K562 (cell line): ENCODE measurements at regions not wholly inside any gene's neighbourhood (a gene's known extent, or its start where the extent isn't known, plus 50 kb on each side); places are given as distances from the start of the nearest gene placed in this dataset.

ENCODE experiments used
- ATAC-seq: fragments of 200-7000 bp; cut with Tn5 transposase; 3 replicates; pipeline ENCODE4 v1.9.1; 2020; ENCODE audit warnings: moderate library complexity
- BruUV-seq: library from RNA; stranded (reverse); fragments of 400-500 nt; replicated peaks from 2 replicates; lab custom pipeline; 2021; lab: Mats Ljungman, UMichigan
- CTCF ChIA-PET: fragments of 300-600 bp; formaldehyde crosslinking; extraction: SDS; loops from one replicate; lab custom pipeline; 2021; ENCODE audit warnings: low intra/inter-chr PET ratio; lab: Yijun Ruan, JAX
- POLR2A ChIA-PET: fragments of 300-600, 350-650 bp; sonication (Branson Sonifier 250); formaldehyde crosslinking; extraction: SDS; loops from one replicate; lab custom pipeline; 2021; ENCODE audit warnings: antibody characterized with exemption, inconsistent platforms; lab: Yijun Ruan, JAX
- DNase-seq, 4 experiments: peaks; one replicate each; pipeline versions ENCODE4 v3.0.0 to v3.0.0-alpha.2; 2011 to 2018; ENCODE audit warnings: low spot score in 3 of 4, mixed read lengths in 3 of 4; ENCODE audit errors: extremely low read depth in 1 of 4
- FAIRE-seq: peaks from 2 replicates; lab custom pipeline; 2011; peaks lifted over from hg19 to GRCh38; lab: Jason Lieb, UNC
- H2AFZ ChIP-seq: 2 replicates; pipeline ENCODE4 v1.6.0; 2011; ENCODE audit warnings: low read depth, low read length, control low read depth, inconsistent platforms
- H3K27ac ChIP-seq: fragments of 200-600 bp; 3 replicates; pipeline ENCODE4 v1.8.0; 2011; ENCODE audit warnings: low read depth, mild to moderate bottlenecking, control low read depth, inconsistent platforms, low read length, moderate library complexity, mixed read lengths; ENCODE audit errors: extremely low read depth
- H3K27me3 ChIP-seq, 2 experiments: fragments of 300-600 bp in 1 of 2; 2 replicates in 1 of 2; 3 replicates in 1 of 2; pipeline versions ENCODE4 v1.6.0 to v1.8.0; 2011; ENCODE audit warnings: inconsistent platforms in 2 of 2, low read length in 2 of 2, mild to moderate bottlenecking in 1 of 2, mixed read lengths in 1 of 2, moderate library complexity in 1 of 2; ENCODE audit not compliant: control insufficient read depth in 2 of 2, insufficient read depth in 2 of 2
- H3K36me3 ChIP-seq: fragments of 300-600 bp; 3 replicates; pipeline ENCODE4 v1.8.0; 2011; ENCODE audit warnings: mild to moderate bottlenecking, low read length, inconsistent platforms; ENCODE audit not compliant: control insufficient read depth, insufficient read depth
- H3K4me1 ChIP-seq, 2 experiments: fragments of 200-600 bp in 1 of 2; replicated peaks in 1 of 2; 2 replicates in 1 of 2; 3 replicates in 1 of 2; pipeline versions ENCODE4 v1.5.1 to v1.8.0; 2011; ENCODE audit warnings: inconsistent platforms in 2 of 2, low read length in 2 of 2, mild to moderate bottlenecking in 1 of 2, mixed read lengths in 1 of 2, moderate library complexity in 1 of 2; ENCODE audit not compliant: control insufficient read depth in 2 of 2, insufficient read depth in 2 of 2
- H3K4me2 ChIP-seq: 2 replicates; pipeline ENCODE4 v1.6.1; 2011; ENCODE audit warnings: low read length, control low read depth, inconsistent platforms, mixed read lengths; ENCODE audit not compliant: insufficient read depth
- H3K4me3 ChIP-seq: fragments of 200-600 bp; sonication (generic), shearing (Covaris generic); 2 replicates; pipeline ENCODE4 v1.5.1; 2016; ENCODE audit warnings: control low read depth, inconsistent platforms
- H3K79me2 ChIP-seq: fragments of 200-600 bp; 3 replicates; pipeline ENCODE4 v1.8.0; 2011; ENCODE audit warnings: low read length, inconsistent platforms; ENCODE audit not compliant: control insufficient read depth, insufficient read depth
- H3K9ac ChIP-seq, 2 experiments: 2 replicates each; pipeline versions ENCODE4 v1.6.0 to v1.6.1; 2011; ENCODE audit warnings: low read depth in 2 of 2, low read length in 2 of 2, control low read depth in 1 of 2, inconsistent platforms in 1 of 2, mild to moderate bottlenecking in 1 of 2, mixed read lengths in 1 of 2; ENCODE audit not compliant: insufficient read depth in 1 of 2
- H3K9me1 ChIP-seq: one replicate; pipeline ENCODE4 v1.6.0; 2011; ENCODE audit warnings: inconsistent platforms, mild to moderate bottlenecking, low read length, moderate library complexity; ENCODE audit not compliant: control insufficient read depth, insufficient read depth
- H3K9me3 ChIP-seq: replicated peaks from 2 replicates; pipeline ENCODE4 v1.5.1; 2011; ENCODE audit warnings: low read depth, low read length, inconsistent platforms; ENCODE audit not compliant: control insufficient read depth, insufficient read depth
- H4K20me1 ChIP-seq: replicated peaks from 2 replicates; pipeline ENCODE4 v1.6.1; 2011; ENCODE audit warnings: low read length, inconsistent platforms, mixed read lengths; ENCODE audit not compliant: control insufficient read depth, insufficient read depth
- MAFG ChIP-seq: fragments of 450-650 bp; conservative IDR thresholded peaks from 2 replicates; pipeline ENCODE4 v1.6.1; 2016; ENCODE audit warnings: missing genetic modification characterization, missing compliant biosample characterization
- STAT6 ChIP-seq: sonication (generic); formaldehyde crosslinking; IDR thresholded peaks from 2 replicates; pipeline ENCODE4 v1.8.1; 2023; ENCODE audit warnings: mild to moderate bottlenecking, missing genetic modification reagents
- TBP ChIP-seq: optimal IDR thresholded peaks from 2 replicates; pipeline ENCODE3; 2011; ENCODE audit warnings: low read depth, low read length, improper control_type of control experiment
- TFAM ChIP-seq: fragments of 250-450 bp; sonication (Bioruptor Pico); conservative IDR thresholded peaks from 2 replicates; pipeline ENCODE4 v1.5.0; 2021; ENCODE audit warnings: mild to moderate bottlenecking, moderate library complexity
- WGBS: fragments of 100-300 bp; shearing (Covaris generic); methylation state at CpG from one replicate; pipeline ENCODE4 v1.1.6; 2016; ENCODE audit warnings: low coverage, mixed read lengths; ENCODE audit not compliant: insufficient coverage; ENCODE audit errors: missing lambda C conversion rate; 5-methylcytosine and 5-hydroxymethylcytosine counted together
- in situ Hi-C: fragments of 300-500 bp; cut with MboI; formaldehyde crosslinking; loops from 4 replicates; pipeline ENCODE4 v1.15.0; 2018; ENCODE audit warnings: inconsistent platforms, mixed read lengths
- intact Hi-C: fragments of 100-400 bp; cut with micrococcal nuclease; formaldehyde crosslinking; loops from 2 replicates; pipeline ENCODE4 v1.14.2; 2022

DNA sequence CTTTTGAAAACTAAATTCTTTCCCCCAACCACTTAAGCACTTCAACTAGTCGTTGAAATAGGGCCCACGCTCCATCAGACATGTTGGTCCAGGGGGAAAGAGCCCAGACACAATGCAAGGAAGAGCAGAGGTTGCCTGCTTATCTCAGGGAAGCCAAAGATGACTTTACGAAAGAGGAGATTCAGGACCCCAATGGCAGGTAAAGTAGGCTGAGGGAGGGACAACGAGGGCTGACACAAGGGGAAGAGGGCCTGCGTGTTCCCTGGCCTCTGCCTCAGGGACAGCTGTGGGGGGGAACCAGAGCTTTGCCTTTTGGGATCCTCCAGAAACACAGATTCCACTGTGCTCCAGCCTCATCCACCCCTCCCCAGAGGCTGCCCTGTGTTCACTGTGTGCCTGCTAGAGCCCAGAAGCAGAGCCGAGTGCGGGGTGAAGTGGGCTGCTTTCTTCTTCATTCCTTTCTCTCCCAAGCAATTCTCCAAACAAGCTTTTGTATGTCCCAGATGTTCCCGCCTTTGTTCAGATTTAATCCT is 135.5 kb upstream of the GRIK3 start:
- H3K9me1 ChIP-seq = no peaks in the 10 kb centered on the region
- H4K20me1 ChIP-seq = peaks cover 3% of the 10 kb centered on the region; the same call in 1 of the 2 replicates
- TF ChIP-seq STAT6 (CRISPR knock-in tag) (no peak), TFAM (CRISPR knock-in tag) (no peak), TBP (no peak), MAFG (tag) (no peak)
- BruUV-seq = no TSS peak
- H3K79me2 ChIP-seq = no peaks in the 10 kb centered on the region
- in situ Hi-C loops (no loop called here), intact Hi-C loops (no loop called here)
- ATAC-seq = no peak
- CTCF ChIA-PET = no interaction called here
- no peak overlapping the region for H3K27ac ChIP-seq
- no peak overlapping the region for H2AFZ ChIP-seq
- H3K4me3 ChIP-seq = no peak overlapping the region
- no peak overlapping the region for H3K9ac ChIP-seq
- POLR2A ChIA-PET = interaction anchor here (0.5 to 0.7 kb wide), 2 partner anchors 12 to 772 kb away, joined by 3 read pairs; no protein-coding TSS in a partner anchor
- H3K9me3 ChIP-seq = no peaks in the 10 kb centered on the region
- H3K4me2 ChIP-seq = no peak overlapping the region
- no peaks in the 10 kb centered on the region for H3K36me3 ChIP-seq
- H3K27me3 ChIP-seq = 0 out of 5 replicates have a peak, but pooled peaks cover 0 to 8% of the 10 kb centered on the region in 2 experiments
- no peak for DNase-seq
- no peak for FAIRE-seq
- 0% methylated on average over 8 of the region's 8 CpGs for WGBS
- no peaks in the 10 kb centered on the region for H3K4me1 ChIP-seq
